ENCODE measurements at regions not wholly inside any gene's neighbourhood (a gene's known extent, or its start where the extent isn't known, plus 50 kb on each side); places are given as distances from the start of the nearest gene placed in this dataset.
"Not testable (repeated sequence)": the region's sequence is repeated elsewhere in the genome, so short reads cannot be mapped to it uniquely, and the experiment has no call there.

DNA sequence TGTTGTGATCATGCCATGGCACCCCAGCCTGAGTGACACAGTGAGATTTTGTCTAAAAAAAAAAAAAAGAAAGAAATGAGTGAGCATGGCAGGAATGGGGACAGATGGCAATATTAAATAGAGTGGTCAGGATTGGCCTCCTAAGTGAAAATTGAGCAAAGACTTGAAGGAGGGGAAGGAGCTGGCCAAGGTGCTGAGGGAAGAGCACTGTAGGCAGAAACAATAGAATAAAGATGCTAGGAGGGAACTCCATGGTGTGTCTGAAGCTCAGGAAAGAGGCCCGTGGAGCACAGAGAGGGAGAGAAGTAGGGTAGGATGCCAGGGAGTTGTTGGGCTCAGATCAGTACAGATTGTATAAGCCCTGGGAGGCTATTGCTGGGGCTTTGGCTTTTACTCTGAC is 64.4 kb upstream of the PCAT7 start:
- Mint-ChIP-seq H3K36me3 (ENCODE audit: low read depth, unreplicated experiment) (peaks cover 2% of the 10 kb centered on the region), H3K4me3 (ENCODE audit: unreplicated experiment) (no peak overlapping the region), H3K9me3 (ENCODE audit: unreplicated experiment) (no peaks in the 10 kb centered on the region), H3K4me1 (ENCODE audit: low read depth, unreplicated experiment) (no peaks in the 10 kb centered on the region), H3K27me3 (ENCODE audit: low read depth, unreplicated experiment) (peaks cover 2% of the 10 kb centered on the region), H3K27ac (ENCODE audit: unreplicated experiment) (no peak overlapping the region)
- DNase-seq (ENCODE audit: low read depth), result no peak
- Histone ChIP-seq H4K20me1 (ENCODE audit: insufficient read depth, low read length) (no peaks in the 10 kb centered on the region), H3K27me3 (ENCODE audit: insufficient read depth, low read length) (no peaks in the 10 kb centered on the region), H3K9ac (ENCODE audit: low read length) (no peak overlapping the region), H3K4me1 (ENCODE audit: insufficient read depth, low read length) (no peaks in the 10 kb centered on the region), H2AFZ (ENCODE audit: low read depth, low read length) (no peak overlapping the region), H3K36me3 (ENCODE audit: insufficient read depth, low read length) (no peaks in the 10 kb centered on the region), H3K9me3 (ENCODE audit: insufficient read depth, low read depth, low read length) (no peaks in the 10 kb centered on the region), H3K27ac (ENCODE audit: low read depth, low read length) (no peak overlapping the region), H3K79me2 (ENCODE audit: insufficient read depth, low read length) (no peaks in the 10 kb centered on the region), H3K4me3 (ENCODE audit: insufficient read depth, low read depth, low read length) (no peak overlapping the region), H3K4me2 (ENCODE audit: low read length) (no peak overlapping the region)
- TF ChIP-seq CTCF (IDR thresholded peaks at IDR 0.05; ENCODE audit: insufficient read depth, low read depth, low read length), result no peak
- no peak for TF ChIP-seq EZH2 (IDR thresholded peaks at IDR 0.05; ENCODE audit: insufficient read depth, low read length)
- FAIRE-seq, result no peak

DNA sequence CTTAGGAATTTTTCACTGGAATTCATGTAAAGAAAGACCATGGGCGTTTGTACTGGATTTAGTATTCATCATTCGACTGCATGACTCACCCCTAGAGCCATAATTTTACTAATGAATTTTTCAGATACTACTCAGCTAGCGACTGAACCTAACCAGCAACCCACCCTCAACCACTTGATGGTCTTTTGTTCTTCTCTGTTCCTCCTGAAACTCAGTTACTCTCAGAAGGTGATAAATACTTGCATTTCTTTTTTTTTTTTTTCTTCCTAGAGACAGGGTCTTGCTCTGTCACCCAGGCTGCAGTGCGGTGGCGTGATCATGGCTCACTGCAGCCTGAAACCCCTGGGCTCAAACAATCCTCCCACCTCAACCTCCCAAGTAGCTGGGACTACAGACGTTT is 62.8 kb upstream of the PCAT7 start:
- H3K4me3 ChIP-seq (ENCODE audit: insufficient read depth, low read depth, low read length); H3K9me3 ChIP-seq (ENCODE audit: insufficient read depth, low read depth, low read length); H3K27ac ChIP-seq (ENCODE audit: low read depth, low read length); H3K4me2 ChIP-seq (ENCODE audit: low read length); DNase-seq (ENCODE audit: low read depth); FAIRE-seq; H4K20me1 ChIP-seq (ENCODE audit: insufficient read depth, low read length); H2AFZ ChIP-seq (ENCODE audit: low read depth, low read length); H3K4me3 Mint-ChIP-seq (ENCODE audit: unreplicated experiment); H3K27me3 ChIP-seq (ENCODE audit: insufficient read depth, low read length); H3K9me3 Mint-ChIP-seq (ENCODE audit: unreplicated experiment); H3K27me3 Mint-ChIP-seq (ENCODE audit: low read depth, unreplicated experiment); H3K4me1 ChIP-seq (ENCODE audit: insufficient read depth, low read length); H3K36me3 Mint-ChIP-seq (ENCODE audit: low read depth, unreplicated experiment); H3K27ac Mint-ChIP-seq (ENCODE audit: unreplicated experiment); H3K36me3 ChIP-seq (ENCODE audit: insufficient read depth, low read length); H3K9ac ChIP-seq (ENCODE audit: low read length); H3K79me2 ChIP-seq (ENCODE audit: insufficient read depth, low read length); H3K4me1 Mint-ChIP-seq (ENCODE audit: low read depth, unreplicated experiment): not testable (repeated sequence)

- Histone ChIP-seq H3K4me3 (ENCODE audit: insufficient read depth, low read depth, low read length) (no peak overlapping the region), H3K79me2 (ENCODE audit: insufficient read depth, low read length) (no peaks in the 10 kb centered on the region), H3K9me3 (ENCODE audit: insufficient read depth, low read depth, low read length) (no peaks in the 10 kb centered on the region), H3K9ac (ENCODE audit: low read length) (no peak overlapping the region), H3K36me3 (ENCODE audit: insufficient read depth, low read length) (no peaks in the 10 kb centered on the region), H3K4me2 (ENCODE audit: low read length) (no peak overlapping the region), H3K4me1 (ENCODE audit: insufficient read depth, low read length) (no peaks in the 10 kb centered on the region), H3K27ac (ENCODE audit: low read depth, low read length) (no peak overlapping the region), H2AFZ (ENCODE audit: low read depth, low read length) (no peak overlapping the region), H3K27me3 (ENCODE audit: insufficient read depth, low read length) (no peaks in the 10 kb centered on the region), H4K20me1 (ENCODE audit: insufficient read depth, low read length) (no peaks in the 10 kb centered on the region)
- no peak for FAIRE-seq
- TF ChIP-seq CTCF (IDR thresholded peaks at IDR 0.05; ENCODE audit: insufficient read depth, low read depth, low read length) (no peak), EZH2 (IDR thresholded peaks at IDR 0.05; ENCODE audit: insufficient read depth, low read length) (no peak)
- Mint-ChIP-seq H3K27ac (ENCODE audit: unreplicated experiment) (peak overlapping the region; percentile 47), H3K9me3 (ENCODE audit: unreplicated experiment) (no peaks in the 10 kb centered on the region), H3K36me3 (ENCODE audit: low read depth, unreplicated experiment) (no peaks in the 10 kb centered on the region), H3K27me3 (ENCODE audit: low read depth, unreplicated experiment) (no peaks in the 10 kb centered on the region), H3K4me3 (ENCODE audit: unreplicated experiment) (no peak overlapping the region), H3K4me1 (ENCODE audit: low read depth, unreplicated experiment) (no peaks in the 10 kb centered on the region)
- no peak for DNase-seq (ENCODE audit: low read depth)
Observed at GRCh38 chr9:94498801-94499453, 56.0 kb upstream of the PCAT7 start.

Data from astrocyte (in vitro differentiated cells and primary cell).